KMS-11 (cell line): ENCODE measurements at regions not wholly inside any gene's neighbourhood (a gene's known extent, or its start where the extent isn't known, plus 50 kb on each side); places are given as distances from the start of the nearest gene placed in this dataset.
A peak's percentile ranks its signal among the peaks of the same experiment; 100 is the strongest.
"Not testable (repeated sequence)": the region's sequence is repeated elsewhere in the genome, so short reads cannot be mapped to it uniquely, and the experiment has no call there.

Experiments
- H2AFZ ChIP-seq: fragments of 200-600 bp; sonication (generic); 2 replicates; pipeline ENCODE4 v1.6.1; 2016; ENCODE audit warnings: antibody characterized with exemption, mixed run types, low read depth
- H3K27ac ChIP-seq: fragments of 200-600 bp; sonication (generic); 2 replicates; pipeline ENCODE4 v1.6.1; 2016; ENCODE audit warnings: mild to moderate bottlenecking, mixed run types
- H3K27me3 ChIP-seq: fragments of 200-600 bp; sonication (generic); 2 replicates; pipeline ENCODE4 v1.6.1; 2017; ENCODE audit warnings: mild to moderate bottlenecking, low read depth, mixed run types, moderate library complexity; ENCODE audit not compliant: insufficient read depth
- H3K36me3 ChIP-seq: fragments of 200-600 bp; sonication (generic); 2 replicates; pipeline ENCODE4 v1.6.1; 2017; ENCODE audit warnings: mild to moderate bottlenecking, mixed run types; ENCODE audit not compliant: insufficient read depth
- H3K4me1 ChIP-seq: fragments of 200-600 bp; sonication (generic); 2 replicates; pipeline ENCODE4 v1.6.1; 2016; ENCODE audit warnings: mild to moderate bottlenecking, low read depth, mixed run types; ENCODE audit not compliant: poor library complexity, severe bottlenecking
- H3K4me2 ChIP-seq: fragments of 200-600 bp; sonication (generic); 2 replicates; pipeline ENCODE4 v1.7.0; 2016; ENCODE audit warnings: mild to moderate bottlenecking, mixed run types
- H3K4me3 ChIP-seq: fragments of 200-600 bp; sonication (generic); IDR thresholded peaks from 2 replicates; pipeline ENCODE4 v1.6.1; 2017; ENCODE audit warnings: low read depth, low read length, mixed read lengths; ENCODE audit not compliant: insufficient read depth
- H3K79me2 ChIP-seq: fragments of 200-600 bp; sonication (generic); 2 replicates; pipeline ENCODE4 v1.6.1; 2016; ENCODE audit warnings: low read depth, mixed run types; ENCODE audit not compliant: insufficient read depth
- H3K9ac ChIP-seq: fragments of 200-600 bp; sonication (generic); 2 replicates; pipeline ENCODE4 v1.6.1; 2016; ENCODE audit warnings: mild to moderate bottlenecking, mixed run types
- H4K20me1 ChIP-seq: fragments of 200-600 bp; sonication (generic); 2 replicates; pipeline ENCODE4 v1.6.1; 2016; ENCODE audit warnings: mild to moderate bottlenecking, mixed run types; ENCODE audit not compliant: insufficient read depth
- TF ChIP-seq, protein P1 (sequence below): fragments of 200-600 bp; sonication (generic); conservative IDR thresholded peaks from 2 replicates; pipeline ENCODE4 v1.6.1; 2017; ENCODE audit warnings: low read depth, mild to moderate bottlenecking, antibody characterized with exemption, low read length, moderate library complexity, mixed read lengths

DNA sequence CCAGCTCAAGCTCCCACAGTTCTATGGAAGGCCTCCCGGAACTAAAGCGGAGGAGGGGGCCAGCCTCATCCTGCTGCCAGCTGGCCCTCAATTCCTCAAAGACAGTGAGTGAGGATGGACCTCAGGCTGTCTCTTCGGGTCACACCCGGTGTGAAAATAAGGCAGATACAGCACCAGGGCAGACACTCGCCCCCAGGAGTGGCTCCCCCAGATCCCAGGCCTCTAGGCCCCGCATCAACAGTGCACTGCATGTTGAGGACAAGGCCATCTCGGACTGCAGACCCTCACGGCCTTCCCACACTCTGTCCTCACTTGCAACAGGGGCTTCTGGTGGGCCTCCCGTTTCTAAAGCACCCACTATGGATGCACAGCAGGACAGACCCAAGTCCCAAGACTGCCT, 239.2 kb upstream of the ZNF322 start:
- not testable (repeated sequence) for H3K9ac ChIP-seq, H3K79me2 ChIP-seq, H3K4me3 ChIP-seq, H3K4me2 ChIP-seq, H3K27me3 ChIP-seq, H4K20me1 ChIP-seq, H3K36me3 ChIP-seq, H3K4me1 ChIP-seq, H3K27ac ChIP-seq, H2AFZ ChIP-seq

DNA sequence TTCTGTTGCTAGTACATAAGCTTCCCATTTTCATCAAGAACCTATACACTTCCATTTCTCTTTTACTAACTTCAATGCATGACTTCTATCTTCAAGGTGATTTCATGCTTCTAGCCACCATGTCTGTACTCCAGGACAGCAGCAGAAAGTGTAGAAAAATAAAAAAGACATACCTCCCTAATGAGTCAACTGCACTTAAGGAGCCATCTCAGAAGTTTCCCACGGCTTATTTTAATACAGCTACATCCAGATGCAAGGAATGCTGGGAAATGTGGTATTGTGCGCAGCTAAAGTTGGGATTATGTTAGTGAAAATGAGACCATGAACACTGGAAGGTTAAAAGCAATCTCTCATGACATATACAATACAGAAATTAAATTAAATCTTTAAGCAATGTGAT, 264.7 kb upstream of the ZNF322 start:
- H3K27ac ChIP-seq, H3K79me2 ChIP-seq, H3K4me2 ChIP-seq, H3K9ac ChIP-seq, H4K20me1 ChIP-seq, H3K4me1 ChIP-seq, H3K4me3 ChIP-seq, H3K36me3 ChIP-seq, H2AFZ ChIP-seq, H3K27me3 ChIP-seq: not testable (repeated sequence)

DNA sequence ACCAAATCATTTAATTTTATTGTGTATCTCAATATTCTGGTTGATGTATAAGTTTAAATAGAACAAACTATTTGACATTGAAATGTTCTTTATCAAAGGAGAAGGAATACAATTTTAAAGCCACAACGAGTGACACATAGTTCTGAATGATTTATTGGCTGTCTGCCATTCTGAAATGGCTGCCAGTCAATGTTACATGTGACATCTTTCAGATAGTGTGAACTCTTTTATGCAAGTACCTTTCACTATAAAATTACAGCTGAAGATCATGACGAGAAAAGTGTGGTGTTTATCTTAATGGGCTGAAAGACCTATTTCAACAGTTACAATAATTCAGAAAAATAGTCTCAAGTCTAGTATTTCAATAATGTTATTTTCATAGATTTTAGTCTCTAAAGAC, 268.6 kb upstream of the ZNF322 start:
- not testable (repeated sequence) for H4K20me1 ChIP-seq, H3K9ac ChIP-seq, H3K27me3 ChIP-seq, H3K27ac ChIP-seq, H3K4me1 ChIP-seq, H3K36me3 ChIP-seq, H2AFZ ChIP-seq, H3K4me3 ChIP-seq, H3K4me2 ChIP-seq, H3K79me2 ChIP-seq

DNA sequence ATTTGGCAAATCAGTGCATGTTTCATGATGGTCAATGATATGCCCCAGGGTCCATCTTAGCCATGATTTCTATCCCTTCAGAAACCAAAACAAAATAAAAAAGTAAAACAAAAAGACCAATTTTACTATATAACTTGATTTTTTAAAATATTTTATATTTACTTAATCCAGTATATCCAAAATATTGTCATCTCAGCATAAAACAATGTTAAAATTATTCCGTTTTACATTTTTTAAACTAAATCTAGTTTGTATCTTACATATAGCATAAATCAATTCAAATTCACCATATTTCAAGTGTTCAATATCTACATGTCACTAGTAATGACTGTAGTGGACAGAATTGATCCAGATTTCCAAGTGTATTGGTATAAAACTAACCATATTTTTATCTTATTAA, 277.7 kb upstream of the ZNF322 start:
- not testable (repeated sequence) for H3K9ac ChIP-seq, H3K27ac ChIP-seq, H3K4me1 ChIP-seq, H3K36me3 ChIP-seq, H2AFZ ChIP-seq, H3K4me3 ChIP-seq, H3K79me2 ChIP-seq, H3K4me2 ChIP-seq, H4K20me1 ChIP-seq, H3K27me3 ChIP-seq

DNA sequence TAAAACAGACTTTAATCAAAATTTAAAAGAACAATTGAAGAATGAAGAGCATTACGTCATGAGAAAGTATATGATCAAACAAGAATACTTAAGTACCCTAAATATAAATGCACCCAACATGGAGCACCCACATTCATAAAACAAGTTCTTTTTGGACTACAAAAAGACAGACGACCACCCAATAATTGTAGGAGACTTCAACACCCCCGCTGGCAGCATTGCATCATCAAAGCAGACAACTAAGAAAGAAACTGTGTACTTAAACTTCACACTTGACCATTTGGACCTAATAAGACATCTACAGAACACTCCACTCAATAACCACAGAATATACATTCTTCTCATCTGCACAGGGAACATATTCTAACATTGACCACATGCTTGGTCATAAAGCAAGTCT, 291.7 kb upstream of the ZNF322 start:
- not testable (repeated sequence) for H3K27ac ChIP-seq, H3K79me2 ChIP-seq, H3K36me3 ChIP-seq, H3K9ac ChIP-seq, H4K20me1 ChIP-seq, H3K27me3 ChIP-seq, H2AFZ ChIP-seq, H3K4me2 ChIP-seq, H3K4me3 ChIP-seq, H3K4me1 ChIP-seq

DNA sequence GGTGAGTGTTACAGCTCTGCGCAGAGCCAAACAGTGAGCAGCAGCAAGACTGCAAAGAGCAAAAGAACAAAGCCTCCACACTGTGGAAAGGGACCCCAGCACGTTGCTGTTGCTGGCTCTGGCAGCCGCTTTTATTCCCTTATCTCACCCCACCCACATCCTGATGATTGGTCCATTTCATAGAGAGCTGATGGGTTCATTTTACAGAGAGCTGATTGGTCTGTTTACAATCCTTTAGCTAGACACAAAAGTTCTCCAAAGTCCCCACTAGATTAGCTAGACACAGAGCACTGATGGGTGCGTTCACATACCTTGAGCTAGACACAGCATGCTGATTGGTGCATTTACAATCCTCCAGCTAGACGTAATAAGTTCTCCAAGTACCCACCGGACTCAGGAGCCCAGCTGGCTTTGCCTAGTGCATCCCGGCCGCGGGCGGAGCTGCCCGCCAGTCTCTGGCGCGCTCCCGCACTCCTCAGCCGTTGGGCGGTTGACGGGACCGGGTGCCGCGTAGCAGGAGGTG, 291.4 kb upstream of the PRSS16 start:
- not testable (repeated sequence) for H4K20me1 ChIP-seq, H3K4me3 ChIP-seq, H2AFZ ChIP-seq, H3K36me3 ChIP-seq, H3K4me1 ChIP-seq, H3K27me3 ChIP-seq, H3K79me2 ChIP-seq
- Histone ChIP-seq H3K9ac (peak overlapping the region; percentile 69; the same call in 1 of the 2 replicates), H3K27ac (peak overlapping the region; percentile 54), H3K4me2 (peak overlapping the region; percentile 18; the same call in 1 of the 2 replicates)

DNA sequence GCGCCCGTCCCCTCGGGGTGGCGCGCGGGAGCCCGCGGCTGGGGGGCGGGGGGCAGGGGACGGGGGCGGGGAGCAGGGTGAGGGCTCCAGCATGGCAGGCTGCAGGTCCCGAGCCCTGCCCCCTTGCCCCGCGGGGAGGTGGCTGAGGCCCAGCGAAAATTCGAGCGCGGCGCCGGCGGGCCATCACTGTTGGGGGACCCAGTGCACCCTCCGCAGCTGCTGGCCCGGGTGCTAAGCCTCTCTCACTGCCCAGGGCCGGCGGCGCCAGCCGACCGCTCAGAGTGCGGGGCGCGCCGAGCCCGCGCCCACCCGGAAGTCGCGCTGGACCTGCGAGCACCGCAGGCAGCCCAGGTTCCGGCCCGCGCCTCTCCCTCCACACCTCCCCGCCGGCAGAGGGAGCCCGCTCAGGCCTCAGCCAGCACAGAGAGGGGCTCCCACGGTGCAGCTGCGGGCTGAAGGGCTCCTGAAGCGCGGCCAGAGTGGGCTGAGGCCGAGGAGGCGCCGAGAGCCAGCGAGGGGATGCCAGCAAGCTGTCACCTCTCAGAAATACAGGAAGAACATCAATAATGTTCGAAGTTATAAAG, 290.8 kb upstream of the PRSS16 start:
- Histone ChIP-seq H3K4me2 (peak overlapping the region; percentile 29), H2AFZ (peak overlapping the region; percentile 39; the same call in 1 of the 2 replicates), H3K9ac (peak overlapping the region; percentile 69), H3K27ac (peak overlapping the region; percentile 77)
- TF ChIP-seq, protein P1, sequence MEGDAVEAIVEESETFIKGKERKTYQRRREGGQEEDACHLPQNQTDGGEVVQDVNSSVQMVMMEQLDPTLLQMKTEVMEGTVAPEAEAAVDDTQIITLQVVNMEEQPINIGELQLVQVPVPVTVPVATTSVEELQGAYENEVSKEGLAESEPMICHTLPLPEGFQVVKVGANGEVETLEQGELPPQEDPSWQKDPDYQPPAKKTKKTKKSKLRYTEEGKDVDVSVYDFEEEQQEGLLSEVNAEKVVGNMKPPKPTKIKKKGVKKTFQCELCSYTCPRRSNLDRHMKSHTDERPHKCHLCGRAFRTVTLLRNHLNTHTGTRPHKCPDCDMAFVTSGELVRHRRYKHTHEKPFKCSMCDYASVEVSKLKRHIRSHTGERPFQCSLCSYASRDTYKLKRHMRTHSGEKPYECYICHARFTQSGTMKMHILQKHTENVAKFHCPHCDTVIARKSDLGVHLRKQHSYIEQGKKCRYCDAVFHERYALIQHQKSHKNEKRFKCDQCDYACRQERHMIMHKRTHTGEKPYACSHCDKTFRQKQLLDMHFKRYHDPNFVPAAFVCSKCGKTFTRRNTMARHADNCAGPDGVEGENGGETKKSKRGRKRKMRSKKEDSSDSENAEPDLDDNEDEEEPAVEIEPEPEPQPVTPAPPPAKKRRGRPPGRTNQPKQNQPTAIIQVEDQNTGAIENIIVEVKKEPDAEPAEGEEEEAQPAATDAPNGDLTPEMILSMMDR = 0 out of 2 replicates have a peak, but pooled peaks have one; percentile 22
- H3K4me3 ChIP-seq, H4K20me1 ChIP-seq, H3K27me3 ChIP-seq, H3K4me1 ChIP-seq, H3K79me2 ChIP-seq, H3K36me3 ChIP-seq: not testable (repeated sequence)

DNA sequence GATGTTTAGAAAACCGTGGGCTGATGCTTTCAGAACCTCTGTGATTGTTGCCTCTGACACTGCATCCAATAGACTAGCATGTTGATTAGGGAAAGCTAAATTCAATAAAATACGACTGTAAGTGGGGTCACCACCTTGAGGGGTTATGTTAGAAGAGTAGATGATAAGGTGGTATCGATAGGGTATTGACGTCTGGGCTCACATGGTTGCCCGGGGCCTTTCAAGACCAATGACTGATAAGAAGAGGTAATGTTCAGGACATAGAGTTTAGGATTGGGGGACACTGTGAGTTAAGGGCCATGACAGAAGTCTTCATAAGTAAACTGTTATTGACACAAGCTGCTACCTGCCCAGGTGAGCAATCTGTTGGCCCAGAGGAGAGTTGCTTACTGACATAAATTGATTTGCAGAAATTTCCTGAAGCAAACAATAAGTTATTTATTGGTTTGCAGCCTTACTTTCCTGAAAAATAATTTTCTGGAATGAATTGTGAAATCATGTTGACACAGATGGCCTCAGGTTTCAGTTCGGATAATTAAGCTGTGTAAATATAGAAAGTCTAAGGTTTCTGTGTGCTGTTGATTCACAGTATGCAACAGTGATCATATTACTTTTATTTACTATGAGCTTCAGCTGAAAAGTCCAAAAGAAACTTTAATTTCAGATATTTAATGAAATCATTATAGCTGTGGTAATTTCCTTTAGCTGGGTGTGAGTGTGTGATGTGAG, 289.9 kb upstream of the PRSS16 start:
- not testable (repeated sequence) for H3K27me3 ChIP-seq, H3K79me2 ChIP-seq, H3K4me3 ChIP-seq, H3K4me1 ChIP-seq, H4K20me1 ChIP-seq, H3K36me3 ChIP-seq
- peak overlapping the region; percentile 69; the same call in 1 of the 2 replicates for H3K9ac ChIP-seq
- H2AFZ ChIP-seq = peak overlapping the region; percentile 39; the same call in 1 of the 2 replicates
- peak overlapping the region; percentile 77 for H3K27ac ChIP-seq
- peak overlapping the region; percentile 30 for H3K4me2 ChIP-seq

DNA sequence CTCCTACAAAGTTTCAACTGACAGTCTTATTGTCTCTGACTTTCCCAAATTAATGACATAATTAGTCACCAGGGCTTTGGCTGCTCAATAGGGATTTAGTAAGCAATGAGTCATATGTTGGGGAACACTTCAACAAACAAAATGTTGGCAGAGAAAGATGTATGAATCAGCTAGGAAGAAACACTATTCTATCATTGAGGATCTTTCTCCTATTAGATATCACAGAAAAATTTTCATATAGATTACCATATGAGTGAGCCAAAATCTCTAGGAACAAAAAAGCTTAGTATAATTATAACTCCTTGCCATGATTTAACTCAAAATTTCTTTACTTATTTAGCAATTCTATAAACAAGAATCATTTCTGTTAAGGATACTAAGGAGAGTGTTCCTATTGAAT, 286.3 kb upstream of the PRSS16 start:
- not testable (repeated sequence) for H3K36me3 ChIP-seq, H3K27ac ChIP-seq, H3K79me2 ChIP-seq, H3K4me1 ChIP-seq, H4K20me1 ChIP-seq, H3K27me3 ChIP-seq, H2AFZ ChIP-seq, H3K4me2 ChIP-seq, H3K9ac ChIP-seq, H3K4me3 ChIP-seq
